ENCODE measurements at regions not wholly inside any gene's neighbourhood (a gene's known extent, or its start where the extent isn't known, plus 50 kb on each side); places are given as distances from the start of the nearest gene placed in this dataset.

DNA sequence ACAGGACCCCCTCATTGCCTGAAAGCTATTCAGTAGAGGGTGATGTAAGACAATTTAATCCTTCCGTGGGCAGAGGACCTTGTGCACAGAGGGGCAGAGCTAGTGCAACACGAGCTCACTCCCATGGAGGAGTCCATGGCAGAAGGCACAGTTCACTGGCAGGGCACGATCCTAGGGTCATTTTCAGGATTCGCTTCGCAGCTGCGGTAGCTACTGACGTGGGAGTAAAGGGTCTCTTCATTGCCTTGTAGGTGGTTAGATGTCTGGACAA lies 207.8 kb downstream of the FOXO1 start:
- Histone ChIP-seq H3K4me3 (no peak overlapping the region), H3K4me2 (no peak overlapping the region), H3K27ac (ENCODE audit: low read depth) (no peak overlapping the region), H3F3A (replicated peaks; ENCODE audit: low read depth) (no peaks in the 10 kb centered on the region), H4K20me1 (replicated peaks; ENCODE audit: insufficient read depth) (no peaks in the 10 kb centered on the region), H3K36me3 (ENCODE audit: insufficient read depth) (no peaks in the 10 kb centered on the region), H3K27me3 (ENCODE audit: insufficient read depth) (no peaks in the 10 kb centered on the region), H3K79me2 (replicated peaks; ENCODE audit: insufficient read depth) (no peaks in the 10 kb centered on the region), H3K4me1 (ENCODE audit: insufficient read depth) (no peaks in the 10 kb centered on the region), H2AFZ (no peak overlapping the region), H3K9me2 (ENCODE audit: insufficient read depth) (0 out of 2 replicates have a peak, but pooled peaks cover 3% of the 10 kb centered on the region)
- no peak for ATAC-seq
- no peaks in the 10 kb centered on the region for H3K27me3 Mint-ChIP-seq (ENCODE audit: insufficient read depth, low read depth, poor library complexity)
- DNase-seq (ENCODE audit: low spot score), result no peak
- peaks cover 5% of the 10 kb centered on the region; the same call in 1 of the 3 replicates for H3K4me1 Mint-ChIP-seq
- H3K27ac Mint-ChIP-seq, result no peak overlapping the region
- H3K36me3 Mint-ChIP-seq (ENCODE audit: low read depth), result no peaks in the 10 kb centered on the region
- no peaks in the 10 kb centered on the region for H3K9me3 Mint-ChIP-seq
- no peak overlapping the region for H3K4me3 Mint-ChIP-seq
- no peak for TF ChIP-seq EZH2phosphoT487 (IDR thresholded peaks at IDR 0.05; ENCODE audit: unreplicated experiment)
- TF ChIP-seq, protein P1, sequence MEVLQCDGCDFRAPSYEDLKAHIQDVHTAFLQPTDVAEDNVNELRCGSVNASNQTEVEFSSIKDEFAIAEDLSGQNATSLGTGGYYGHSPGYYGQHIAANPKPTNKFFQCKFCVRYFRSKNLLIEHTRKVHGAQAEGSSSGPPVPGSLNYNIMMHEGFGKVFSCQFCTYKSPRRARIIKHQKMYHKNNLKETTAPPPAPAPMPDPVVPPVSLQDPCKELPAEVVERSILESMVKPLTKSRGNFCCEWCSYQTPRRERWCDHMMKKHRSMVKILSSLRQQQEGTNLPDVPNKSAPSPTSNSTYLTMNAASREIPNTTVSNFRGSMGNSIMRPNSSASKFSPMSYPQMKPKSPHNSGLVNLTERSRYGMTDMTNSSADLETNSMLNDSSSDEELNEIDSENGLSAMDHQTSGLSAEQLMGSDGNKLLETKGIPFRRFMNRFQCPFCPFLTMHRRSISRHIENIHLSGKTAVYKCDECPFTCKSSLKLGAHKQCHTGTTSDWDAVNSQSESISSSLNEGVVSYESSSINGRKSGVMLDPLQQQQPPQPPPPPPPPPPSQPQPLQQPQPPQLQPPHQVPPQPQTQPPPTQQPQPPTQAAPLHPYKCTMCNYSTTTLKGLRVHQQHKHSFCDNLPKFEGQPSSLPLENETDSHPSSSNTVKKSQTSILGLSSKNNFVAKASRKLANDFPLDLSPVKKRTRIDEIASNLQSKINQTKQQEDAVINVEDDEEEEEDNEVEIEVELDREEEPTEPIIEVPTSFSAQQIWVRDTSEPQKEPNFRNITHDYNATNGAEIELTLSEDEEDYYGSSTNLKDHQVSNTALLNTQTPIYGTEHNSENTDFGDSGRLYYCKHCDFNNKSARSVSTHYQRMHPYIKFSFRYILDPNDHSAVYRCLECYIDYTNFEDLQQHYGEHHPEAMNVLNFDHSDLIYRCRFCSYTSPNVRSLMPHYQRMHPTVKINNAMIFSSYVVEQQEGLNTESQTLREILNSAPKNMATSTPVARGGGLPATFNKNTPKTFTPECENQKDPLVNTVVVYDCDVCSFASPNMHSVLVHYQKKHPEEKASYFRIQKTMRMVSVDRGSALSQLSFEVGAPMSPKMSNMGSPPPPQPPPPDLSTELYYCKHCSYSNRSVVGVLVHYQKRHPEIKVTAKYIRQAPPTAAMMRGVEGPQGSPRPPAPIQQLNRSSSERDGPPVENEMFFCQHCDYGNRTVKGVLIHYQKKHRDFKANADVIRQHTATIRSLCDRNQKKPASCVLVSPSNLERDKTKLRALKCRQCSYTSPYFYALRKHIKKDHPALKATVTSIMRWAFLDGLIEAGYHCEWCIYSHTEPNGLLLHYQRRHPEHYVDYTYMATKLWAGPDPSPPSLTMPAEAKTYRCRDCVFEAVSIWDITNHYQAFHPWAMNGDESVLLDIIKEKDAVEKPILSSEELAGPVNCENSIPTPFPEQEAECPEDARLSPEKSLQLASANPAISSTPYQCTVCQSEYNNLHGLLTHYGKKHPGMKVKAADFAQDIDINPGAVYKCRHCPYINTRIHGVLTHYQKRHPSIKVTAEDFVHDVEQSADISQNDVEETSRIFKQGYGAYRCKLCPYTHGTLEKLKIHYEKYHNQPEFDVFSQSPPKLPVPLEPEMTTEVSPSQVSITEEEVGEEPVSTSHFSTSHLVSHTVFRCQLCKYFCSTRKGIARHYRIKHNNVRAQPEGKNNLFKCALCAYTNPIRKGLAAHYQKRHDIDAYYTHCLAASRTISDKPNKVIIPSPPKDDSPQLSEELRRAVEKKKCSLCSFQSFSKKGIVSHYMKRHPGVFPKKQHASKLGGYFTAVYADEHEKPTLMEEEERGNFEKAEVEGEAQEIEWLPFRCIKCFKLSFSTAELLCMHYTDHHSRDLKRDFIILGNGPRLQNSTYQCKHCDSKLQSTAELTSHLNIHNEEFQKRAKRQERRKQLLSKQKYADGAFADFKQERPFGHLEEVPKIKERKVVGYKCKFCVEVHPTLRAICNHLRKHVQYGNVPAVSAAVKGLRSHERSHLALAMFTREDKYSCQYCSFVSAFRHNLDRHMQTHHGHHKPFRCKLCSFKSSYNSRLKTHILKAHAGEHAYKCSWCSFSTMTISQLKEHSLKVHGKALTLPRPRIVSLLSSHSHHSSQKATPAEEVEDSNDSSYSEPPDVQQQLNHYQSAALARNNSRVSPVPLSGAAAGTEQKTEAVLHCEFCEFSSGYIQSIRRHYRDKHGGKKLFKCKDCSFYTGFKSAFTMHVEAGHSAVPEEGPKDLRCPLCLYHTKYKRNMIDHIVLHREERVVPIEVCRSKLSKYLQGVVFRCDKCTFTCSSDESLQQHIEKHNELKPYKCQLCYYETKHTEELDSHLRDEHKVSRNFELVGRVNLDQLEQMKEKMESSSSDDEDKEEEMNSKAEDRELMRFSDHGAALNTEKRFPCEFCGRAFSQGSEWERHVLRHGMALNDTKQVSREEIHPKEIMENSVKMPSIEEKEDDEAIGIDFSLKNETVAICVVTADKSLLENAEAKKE (CRISPR knock-in tag; IDR thresholded peaks at IDR 0.05), result no peak
- TF ChIP-seq ETS1 (IDR thresholded peaks at IDR 0.05), result no peak

GRCh38 chr13:40460116-40460515 lies 206.3 kb downstream of the FOXO1 start:
- peaks cover 5% of the 10 kb centered on the region; the same call in 1 of the 3 replicates for H3K4me1 Mint-ChIP-seq
- H2AFZ ChIP-seq, result no peak overlapping the region
- no peak overlapping the region for H3K27ac Mint-ChIP-seq
- TF ChIP-seq POLR2AphosphoS5 (IDR thresholded peaks at IDR 0.05; ENCODE audit: low read depth), result no peak
- TF ChIP-seq CREB1 (CRISPR knock-in tag; IDR thresholded peaks at IDR 0.05; ENCODE audit: low read depth), result no peak
- TF ChIP-seq, protein P2, sequence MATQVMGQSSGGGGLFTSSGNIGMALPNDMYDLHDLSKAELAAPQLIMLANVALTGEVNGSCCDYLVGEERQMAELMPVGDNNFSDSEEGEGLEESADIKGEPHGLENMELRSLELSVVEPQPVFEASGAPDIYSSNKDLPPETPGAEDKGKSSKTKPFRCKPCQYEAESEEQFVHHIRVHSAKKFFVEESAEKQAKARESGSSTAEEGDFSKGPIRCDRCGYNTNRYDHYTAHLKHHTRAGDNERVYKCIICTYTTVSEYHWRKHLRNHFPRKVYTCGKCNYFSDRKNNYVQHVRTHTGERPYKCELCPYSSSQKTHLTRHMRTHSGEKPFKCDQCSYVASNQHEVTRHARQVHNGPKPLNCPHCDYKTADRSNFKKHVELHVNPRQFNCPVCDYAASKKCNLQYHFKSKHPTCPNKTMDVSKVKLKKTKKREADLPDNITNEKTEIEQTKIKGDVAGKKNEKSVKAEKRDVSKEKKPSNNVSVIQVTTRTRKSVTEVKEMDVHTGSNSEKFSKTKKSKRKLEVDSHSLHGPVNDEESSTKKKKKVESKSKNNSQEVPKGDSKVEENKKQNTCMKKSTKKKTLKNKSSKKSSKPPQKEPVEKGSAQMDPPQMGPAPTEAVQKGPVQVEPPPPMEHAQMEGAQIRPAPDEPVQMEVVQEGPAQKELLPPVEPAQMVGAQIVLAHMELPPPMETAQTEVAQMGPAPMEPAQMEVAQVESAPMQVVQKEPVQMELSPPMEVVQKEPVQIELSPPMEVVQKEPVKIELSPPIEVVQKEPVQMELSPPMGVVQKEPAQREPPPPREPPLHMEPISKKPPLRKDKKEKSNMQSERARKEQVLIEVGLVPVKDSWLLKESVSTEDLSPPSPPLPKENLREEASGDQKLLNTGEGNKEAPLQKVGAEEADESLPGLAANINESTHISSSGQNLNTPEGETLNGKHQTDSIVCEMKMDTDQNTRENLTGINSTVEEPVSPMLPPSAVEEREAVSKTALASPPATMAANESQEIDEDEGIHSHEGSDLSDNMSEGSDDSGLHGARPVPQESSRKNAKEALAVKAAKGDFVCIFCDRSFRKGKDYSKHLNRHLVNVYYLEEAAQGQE (IDR thresholded peaks at IDR 0.05; ENCODE audit: unreplicated experiment), result no peak
- TF ChIP-seq ZNF114 (CRISPR knock-in tag; IDR thresholded peaks at IDR 0.05), result no peak
- TF ChIP-seq NANOG (IDR thresholded peaks at IDR 0.05; ENCODE audit: borderline replicate concordance), result no peak
- H3K4me1 ChIP-seq (ENCODE audit: insufficient read depth), result no peaks in the 10 kb centered on the region
- no peak for DNase-seq (ENCODE audit: low spot score)
- H4K20me1 ChIP-seq (replicated peaks; ENCODE audit: insufficient read depth), result no peaks in the 10 kb centered on the region
- no peaks in the 10 kb centered on the region for H3K9me3 Mint-ChIP-seq
- no peaks in the 10 kb centered on the region for H3K36me3 Mint-ChIP-seq (ENCODE audit: low read depth)
- H3K27me3 Mint-ChIP-seq (ENCODE audit: insufficient read depth, low read depth, poor library complexity), result peaks cover under 1% of the 10 kb centered on the region
- H3K4me3 ChIP-seq, result no peak overlapping the region
- H3F3A ChIP-seq (replicated peaks; ENCODE audit: low read depth), result no peaks in the 10 kb centered on the region
- no peaks in the 10 kb centered on the region for H3K36me3 ChIP-seq (ENCODE audit: insufficient read depth)
- H3K27me3 ChIP-seq (ENCODE audit: insufficient read depth), result no peaks in the 10 kb centered on the region
- no peaks in the 10 kb centered on the region for H3K79me2 ChIP-seq (replicated peaks; ENCODE audit: insufficient read depth)
- H3K27ac ChIP-seq (ENCODE audit: low read depth), result no peak overlapping the region
- H3K9me2 ChIP-seq (ENCODE audit: insufficient read depth), result 0 out of 2 replicates have a peak, but pooled peaks cover 3% of the 10 kb centered on the region
- H3K4me2 ChIP-seq, result no peak overlapping the region
- H3K4me3 Mint-ChIP-seq, result no peak overlapping the region
- ATAC-seq, result no peak

Measured in GM23338 (cell line).